ENCODE measurements at regions not wholly inside any gene's neighbourhood (a gene's known extent, or its start where the extent isn't known, plus 50 kb on each side); places are given as distances from the start of the nearest gene placed in this dataset.

DNA sequence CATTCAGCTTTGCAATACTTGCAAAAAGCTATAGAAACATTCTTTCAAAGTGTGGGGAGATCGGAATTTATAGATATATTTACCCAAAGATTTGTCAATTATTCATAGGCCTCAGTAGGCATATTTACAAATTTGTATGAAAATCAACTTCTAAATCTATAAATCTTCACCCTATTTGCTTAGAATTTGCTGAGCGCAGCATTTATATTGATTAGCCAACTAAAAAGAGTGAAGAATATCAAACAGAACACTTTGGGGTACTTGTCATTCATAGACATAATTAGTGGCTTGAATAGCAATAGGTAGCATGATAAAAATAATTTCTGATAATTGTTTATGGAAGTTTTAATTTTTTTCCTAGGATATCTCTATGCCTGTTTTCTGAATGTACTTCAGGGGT lies 244.5 kb upstream of the SLC35B3 start:
- Histone ChIP-seq H3K4me1 (peaks cover 0 to under 1% (median 0%) of the 10 kb centered on the region in 6 donors), H3K27ac (no peak overlapping the region), H3K4me3 (no peak overlapping the region), H3K9me3 (no peaks in the 10 kb centered on the region), H3K27me3 (replicated peaks in 1 of 7) (no peaks in the 10 kb centered on the region), H3K36me3 (no peaks in the 10 kb centered on the region)
- TF ChIP-seq POLR2AphosphoS5 (IDR thresholded peaks at IDR 0.05) (no peak), POLR2A (IDR thresholded peaks at IDR 0.05) (no peak), CTCF (IDR thresholded peaks at IDR 0.05 in 8 of 11, conservative IDR thresholded peaks at IDR 0.05 in 3 of 11) (no peak)
- 91 to 96% (median 94%) methylated on average over 2 of the region's 2 CpGs for WGBS, 5 donors
- DNase-seq = no peak
- intact Hi-C loops (cut with DNase I; ENCODE audit: low total_unique reads) = no loop called here

GRCh38 chr6:8678466-8678865 lies 243.1 kb upstream of the SLC35B3 start:
- H3K4me3 ChIP-seq = no peak overlapping the region
- H3K4me1 ChIP-seq = peaks cover 0 to 6% (median 2%) of the 10 kb centered on the region in 6 donors
- 95 to 99% (median 96%) methylated on average over 5 of the region's 5 CpGs for WGBS, 5 donors
- TF ChIP-seq POLR2A (IDR thresholded peaks at IDR 0.05) (no peak), CTCF (IDR thresholded peaks at IDR 0.05 in 8 of 11, conservative IDR thresholded peaks at IDR 0.05 in 3 of 11) (no peak), POLR2AphosphoS5 (IDR thresholded peaks at IDR 0.05) (no peak)
- no peak for DNase-seq
- no peak overlapping the region for H3K27ac ChIP-seq
- no peaks in the 10 kb centered on the region for H3K36me3 ChIP-seq
- no peaks in the 10 kb centered on the region for H3K9me3 ChIP-seq
- intact Hi-C loops (cut with DNase I; ENCODE audit: low total_unique reads) = no loop called here
- no peaks in the 10 kb centered on the region for H3K27me3 ChIP-seq (replicated peaks in 1 of 7)

DNA sequence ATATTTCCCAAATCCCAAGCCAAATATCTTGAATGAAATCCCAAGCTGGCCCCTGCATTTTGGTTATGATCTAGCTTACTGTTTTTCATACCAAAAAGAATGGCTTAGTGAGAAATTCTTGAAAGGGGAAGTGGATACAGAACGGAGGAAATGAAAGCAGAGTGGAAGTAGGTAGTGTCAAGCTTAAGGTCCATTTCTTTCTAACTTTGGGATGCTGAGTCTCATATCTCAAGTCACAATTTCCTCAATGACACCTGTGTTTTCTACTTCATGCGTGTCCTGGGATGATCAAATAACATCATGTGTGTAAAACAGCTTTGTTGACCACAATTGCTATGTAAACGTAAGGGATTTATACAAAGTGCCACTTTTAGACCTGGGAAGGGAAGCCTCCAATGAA lies 238.8 kb upstream of the SLC35B3 start:
- 38 to 65% (median 41%) methylated on average over 3 of the region's 3 CpGs for WGBS, 5 donors
- Histone ChIP-seq H3K4me3 (no peak overlapping the region), H3K4me1 (peaks cover 0 to 6% (median 2%) of the 10 kb centered on the region in 6 donors), H3K27ac (no peak overlapping the region), H3K27me3 (replicated peaks in 1 of 7) (no peaks in the 10 kb centered on the region), H3K9me3 (no peaks in the 10 kb centered on the region), H3K36me3 (no peaks in the 10 kb centered on the region)
- intact Hi-C loops (cut with DNase I; ENCODE audit: low total_unique reads) = no loop called here
- DNase-seq = no peak
- TF ChIP-seq POLR2AphosphoS5 (IDR thresholded peaks at IDR 0.05) (no peak), CTCF (IDR thresholded peaks at IDR 0.05 in 8 of 11, conservative IDR thresholded peaks at IDR 0.05 in 3 of 11) (no peak), POLR2A (IDR thresholded peaks at IDR 0.05) (no peak)

DNA sequence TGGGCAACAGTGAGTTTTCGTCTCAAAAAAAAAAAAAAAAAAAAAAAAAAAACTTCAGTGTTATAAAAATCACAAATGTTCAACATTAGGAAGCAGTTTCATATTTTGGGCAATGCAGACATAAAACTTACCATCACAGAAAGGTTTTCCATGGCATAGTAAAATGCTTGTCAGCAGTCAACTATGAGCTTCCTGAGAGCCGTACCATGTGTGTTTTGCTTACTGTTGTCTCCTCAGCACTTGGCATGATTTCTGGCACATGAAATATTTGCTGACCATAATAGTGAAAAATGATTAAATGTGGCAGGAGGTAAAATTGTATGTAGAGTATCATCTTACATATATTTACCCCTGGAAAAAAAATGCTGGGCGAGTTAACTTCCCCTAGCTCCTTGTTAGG lies 237.5 kb upstream of the SLC35B3 start:
- Histone ChIP-seq H3K27ac (no peak overlapping the region), H3K4me3 (no peak overlapping the region), H3K4me1 (peaks cover 0 to 6% (median 2%) of the 10 kb centered on the region in 6 donors), H3K27me3 (replicated peaks in 1 of 7) (no peaks in the 10 kb centered on the region), H3K36me3 (no peaks in the 10 kb centered on the region), H3K9me3 (no peaks in the 10 kb centered on the region)
- TF ChIP-seq CTCF (IDR thresholded peaks at IDR 0.05 in 8 of 11, conservative IDR thresholded peaks at IDR 0.05 in 3 of 11) (no peak), POLR2AphosphoS5 (IDR thresholded peaks at IDR 0.05) (no peak), POLR2A (IDR thresholded peaks at IDR 0.05) (no peak)
- 85 to 92% (median 87%) methylated on average over 3 of the region's 3 CpGs for WGBS, 5 donors
- DNase-seq = no peak
- intact Hi-C loops (cut with DNase I; ENCODE audit: low total_unique reads) = no loop called here

Data from spleen (tissue), 11 donors.